ENCODE measurements at regions not wholly inside any gene's neighbourhood (a gene's known extent, or its start where the extent isn't known, plus 50 kb on each side); places are given as distances from the start of the nearest gene placed in this dataset.

GRCh38 chr2:94960266-94960665 lies 65.2 kb upstream of the MAL start:
- no peaks in the 10 kb centered on the region for H3K9me3 Mint-ChIP-seq
- TF ChIP-seq, protein P1, sequence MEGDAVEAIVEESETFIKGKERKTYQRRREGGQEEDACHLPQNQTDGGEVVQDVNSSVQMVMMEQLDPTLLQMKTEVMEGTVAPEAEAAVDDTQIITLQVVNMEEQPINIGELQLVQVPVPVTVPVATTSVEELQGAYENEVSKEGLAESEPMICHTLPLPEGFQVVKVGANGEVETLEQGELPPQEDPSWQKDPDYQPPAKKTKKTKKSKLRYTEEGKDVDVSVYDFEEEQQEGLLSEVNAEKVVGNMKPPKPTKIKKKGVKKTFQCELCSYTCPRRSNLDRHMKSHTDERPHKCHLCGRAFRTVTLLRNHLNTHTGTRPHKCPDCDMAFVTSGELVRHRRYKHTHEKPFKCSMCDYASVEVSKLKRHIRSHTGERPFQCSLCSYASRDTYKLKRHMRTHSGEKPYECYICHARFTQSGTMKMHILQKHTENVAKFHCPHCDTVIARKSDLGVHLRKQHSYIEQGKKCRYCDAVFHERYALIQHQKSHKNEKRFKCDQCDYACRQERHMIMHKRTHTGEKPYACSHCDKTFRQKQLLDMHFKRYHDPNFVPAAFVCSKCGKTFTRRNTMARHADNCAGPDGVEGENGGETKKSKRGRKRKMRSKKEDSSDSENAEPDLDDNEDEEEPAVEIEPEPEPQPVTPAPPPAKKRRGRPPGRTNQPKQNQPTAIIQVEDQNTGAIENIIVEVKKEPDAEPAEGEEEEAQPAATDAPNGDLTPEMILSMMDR (conservative IDR thresholded peaks at IDR 0.05): no peak
- no peak overlapping the region for H3K4me3 Mint-ChIP-seq
- no peak for DNase-seq (ENCODE audit: low read depth, low spot score)
- no peak overlapping the region for H3K27ac Mint-ChIP-seq (ENCODE audit: unreplicated experiment)
- peaks cover 83% of the 10 kb centered on the region for H3K27me3 Mint-ChIP-seq (ENCODE audit: low read depth)
- H3K36me3 Mint-ChIP-seq (ENCODE audit: low read depth): no peaks in the 10 kb centered on the region
- no peaks in the 10 kb centered on the region for H3K4me1 Mint-ChIP-seq

GRCh38 chr2:94960751-94961150 lies 64.8 kb upstream of the MAL start:
- H3K9me3 Mint-ChIP-seq: no peaks in the 10 kb centered on the region
- H3K27me3 Mint-ChIP-seq (ENCODE audit: low read depth): peaks cover 80% of the 10 kb centered on the region
- TF ChIP-seq, protein P1 (conservative IDR thresholded peaks at IDR 0.05): no peak
- H3K36me3 Mint-ChIP-seq (ENCODE audit: low read depth): no peaks in the 10 kb centered on the region
- H3K27ac Mint-ChIP-seq (ENCODE audit: unreplicated experiment): no peak overlapping the region
- H3K4me3 Mint-ChIP-seq: no peak overlapping the region
- no peak for DNase-seq (ENCODE audit: low read depth, low spot score)
- H3K4me1 Mint-ChIP-seq: no peaks in the 10 kb centered on the region

GRCh38 chr2:94964193-94964592 lies 61.3 kb upstream of the MAL start:
- H3K9me3 Mint-ChIP-seq: no peaks in the 10 kb centered on the region
- H3K4me3 Mint-ChIP-seq: no peak overlapping the region
- no peak for DNase-seq (ENCODE audit: low read depth, low spot score)
- H3K27me3 Mint-ChIP-seq (ENCODE audit: low read depth): peaks cover 79% of the 10 kb centered on the region
- H3K4me1 Mint-ChIP-seq: no peaks in the 10 kb centered on the region
- H3K36me3 Mint-ChIP-seq (ENCODE audit: low read depth): no peaks in the 10 kb centered on the region
- TF ChIP-seq, protein P1 (conservative IDR thresholded peaks at IDR 0.05): no peak
- no peak overlapping the region for H3K27ac Mint-ChIP-seq (ENCODE audit: unreplicated experiment)

- H3K9me3 Mint-ChIP-seq: no peaks in the 10 kb centered on the region
- DNase-seq (ENCODE audit: low read depth, low spot score): no peak
- H3K36me3 Mint-ChIP-seq (ENCODE audit: low read depth): no peaks in the 10 kb centered on the region
- H3K27me3 Mint-ChIP-seq (ENCODE audit: low read depth): peaks cover 82% of the 10 kb centered on the region
- no peak overlapping the region for H3K4me3 Mint-ChIP-seq
- no peaks in the 10 kb centered on the region for H3K4me1 Mint-ChIP-seq
- H3K27ac Mint-ChIP-seq (ENCODE audit: unreplicated experiment): no peak overlapping the region
- TF ChIP-seq, protein P1 (conservative IDR thresholded peaks at IDR 0.05): no peak
Measured at GRCh38 chr2:94966689-94967088, 58.8 kb upstream of the MAL start.

DNA sequence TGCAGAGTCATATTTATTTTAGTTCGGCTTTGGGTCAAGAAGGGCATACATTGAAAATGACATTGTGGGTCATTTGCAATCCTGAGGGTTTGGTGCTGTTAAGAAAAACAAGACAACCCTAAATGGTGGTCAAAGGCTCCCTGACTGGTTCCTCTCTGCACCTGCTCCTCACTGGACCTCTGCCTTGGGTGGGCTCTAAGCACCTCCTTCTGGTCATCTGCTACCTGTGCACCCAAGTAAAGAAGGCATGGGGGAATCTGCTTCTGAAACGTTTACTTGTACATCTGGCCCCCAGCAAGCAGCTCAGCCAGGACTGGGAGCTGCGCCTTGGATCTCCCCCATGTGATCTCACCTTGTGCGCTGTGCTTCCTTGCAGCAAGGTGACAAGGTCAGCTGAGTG lies 55.2 kb upstream of the MAL start:
- TF ChIP-seq, protein P1 (conservative IDR thresholded peaks at IDR 0.05): no peak
- DNase-seq (ENCODE audit: low read depth, low spot score): no peak
- Mint-ChIP-seq H3K27me3 (ENCODE audit: low read depth) (peaks cover 88% of the 10 kb centered on the region), H3K4me1 (no peaks in the 10 kb centered on the region), H3K36me3 (ENCODE audit: low read depth) (no peaks in the 10 kb centered on the region), H3K9me3 (no peaks in the 10 kb centered on the region), H3K4me3 (no peak overlapping the region), H3K27ac (ENCODE audit: unreplicated experiment) (no peak overlapping the region)

Data from neural crest cell (in vitro differentiated cells).